GM10266 (cell line): ENCODE measurements at regions not wholly inside any gene's neighbourhood (a gene's known extent, or its start where the extent isn't known, plus 50 kb on each side); places are given as distances from the start of the nearest gene placed in this dataset.

Source experiments
- DNase-seq: peaks from one replicate; pipeline ENCODE4 v3.0.0; 2012; ENCODE audit errors: extremely low spot score
- CTCF ChIP-seq: IDR thresholded peaks from 2 replicates; pipeline ENCODE4 v1.5.1; 2012; ENCODE audit warnings: mild to moderate bottlenecking, low read depth; ENCODE audit not compliant: control insufficient read depth, insufficient read depth; ENCODE audit errors: missing control alignments

- DNase-seq: no peak
- TF ChIP-seq CTCF: no peak
Observed at GRCh38 chr5:171523781-171524180, 104.3 kb downstream of the FGF18 start.

- DNase-seq: no peak
- no peak for TF ChIP-seq CTCF
Observed at GRCh38 chr5:171524466-171524865, 105.0 kb downstream of the FGF18 start.

DNA sequence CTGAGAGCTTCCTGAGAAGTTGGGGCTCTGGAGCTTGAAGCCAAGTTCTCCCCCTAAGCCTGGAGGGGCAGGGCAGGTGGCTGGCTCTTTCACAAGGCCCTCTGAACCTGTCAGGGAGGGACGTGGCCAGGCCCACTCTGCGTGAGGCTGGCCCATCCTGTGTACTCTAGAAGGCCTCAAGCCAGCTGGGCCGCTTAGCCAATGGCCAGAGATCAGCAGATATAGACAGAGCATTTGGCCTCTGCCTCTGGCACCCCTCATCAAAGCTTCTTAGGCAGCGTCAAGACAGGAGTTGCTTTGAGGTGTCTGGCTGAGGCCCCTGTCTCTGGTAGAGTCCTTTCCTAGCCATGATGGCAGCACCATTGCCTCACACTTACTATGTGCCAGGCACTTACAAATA, 105.6 kb downstream of the FGF18 start:
- TF ChIP-seq CTCF: no peak
- no peak for DNase-seq

GRCh38 chr5:171528036-171528435, 108.6 kb downstream of the FGF18 start:
- TF ChIP-seq CTCF: no peak

GRCh38 chr5:171528865-171529614, 109.6 kb downstream of the FGF18 start:
- DNase-seq: no peak
- TF ChIP-seq CTCF: no peak

More at GRCh38 chr5:171528036-171528435, 108.6 kb downstream of the FGF18 start:
- DNase-seq: no peak

- no peak for TF ChIP-seq CTCF
- DNase-seq: no peak
Observed at GRCh38 chr5:171531638-171532037, 112.2 kb downstream of the FGF18 start.

DNA sequence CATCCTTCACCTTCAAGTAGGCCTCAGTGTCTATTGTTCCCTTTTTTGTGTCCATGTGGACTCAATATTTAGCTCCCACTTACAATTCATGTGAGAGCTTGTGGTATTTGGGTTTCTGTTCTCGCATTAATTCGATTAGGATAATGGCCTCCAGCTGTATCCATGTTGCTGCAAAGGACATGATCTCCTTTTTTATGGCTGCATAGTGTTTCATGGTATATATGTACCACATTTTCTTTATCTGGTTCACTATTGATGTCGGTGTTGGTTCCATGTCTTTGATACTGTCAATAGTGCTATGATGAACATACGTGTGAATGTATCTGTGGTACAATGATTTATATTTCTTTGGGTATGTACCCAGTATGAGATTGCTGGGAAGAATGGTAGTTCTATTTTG, 113.7 kb downstream of the FGF18 start:
- TF ChIP-seq CTCF: no peak
- no peak for DNase-seq
